HG03066 (cell line): ENCODE measurements at regions not wholly inside any gene's neighbourhood (a gene's known extent, or its start where the extent isn't known, plus 50 kb on each side); places are given as distances from the start of the nearest gene placed in this dataset.

Experiments used
- ATAC-seq: cut with Tn5 transposase; IDR thresholded peaks from one replicate; pipeline ENCODE4 v1.9.1; 2021; ENCODE audit warnings: low read depth; ENCODE audit not compliant: unreplicated experiment

- no peak for ATAC-seq
These were observed 64.2 kb downstream of the RBM43 start for GRCh38 chr2:151197184-151198108.

GRCh38 chr2:151193576-151193975, 68.1 kb downstream of the RBM43 start:
- ATAC-seq: no peak

GRCh38 chr2:151192681-151193080, 69.0 kb downstream of the RBM43 start:
- ATAC-seq: no peak

DNA sequence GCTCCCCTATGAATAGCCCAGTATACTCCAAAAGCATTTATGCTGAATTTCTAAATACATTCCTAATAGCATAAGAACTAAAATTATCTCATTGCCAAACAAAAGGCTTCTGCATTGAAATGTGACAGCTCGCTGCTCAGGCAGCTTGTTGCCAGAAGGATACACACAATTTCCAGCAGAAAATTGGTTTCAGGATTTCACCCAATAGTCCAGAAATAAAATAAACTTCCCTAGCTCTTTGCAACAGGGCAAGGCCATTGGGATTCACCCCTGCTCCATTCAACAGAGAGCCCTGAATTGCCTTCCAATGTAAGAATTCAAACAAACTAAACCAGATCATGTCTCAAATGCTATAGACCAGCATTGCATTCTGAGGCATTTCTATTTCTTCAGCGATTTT, 70.7 kb downstream of the RBM43 start:
- no peak for ATAC-seq

GRCh38 chr2:151189125-151189524, 72.5 kb downstream of the RBM43 start:
- ATAC-seq: no peak

DNA sequence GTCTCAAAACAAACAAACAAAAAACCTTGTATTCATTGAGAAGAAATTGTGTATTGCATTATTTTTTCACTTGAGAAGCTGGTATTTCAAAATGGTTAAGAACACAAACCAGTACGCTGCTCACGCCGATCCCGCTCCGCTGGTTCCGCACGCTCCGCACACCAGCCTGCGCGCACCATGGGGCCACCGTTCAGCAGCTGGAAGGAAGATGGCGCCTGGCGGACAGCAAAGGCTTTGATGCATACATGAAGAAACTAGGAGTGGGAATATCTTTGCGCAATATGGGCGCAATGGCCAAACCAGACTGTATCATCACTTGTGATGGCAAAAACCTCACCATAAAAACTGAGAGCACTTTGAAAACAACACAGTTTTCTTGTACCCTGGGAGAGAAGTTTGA, 75.7 kb downstream of the RBM43 start:
- ATAC-seq: no peak

DNA sequence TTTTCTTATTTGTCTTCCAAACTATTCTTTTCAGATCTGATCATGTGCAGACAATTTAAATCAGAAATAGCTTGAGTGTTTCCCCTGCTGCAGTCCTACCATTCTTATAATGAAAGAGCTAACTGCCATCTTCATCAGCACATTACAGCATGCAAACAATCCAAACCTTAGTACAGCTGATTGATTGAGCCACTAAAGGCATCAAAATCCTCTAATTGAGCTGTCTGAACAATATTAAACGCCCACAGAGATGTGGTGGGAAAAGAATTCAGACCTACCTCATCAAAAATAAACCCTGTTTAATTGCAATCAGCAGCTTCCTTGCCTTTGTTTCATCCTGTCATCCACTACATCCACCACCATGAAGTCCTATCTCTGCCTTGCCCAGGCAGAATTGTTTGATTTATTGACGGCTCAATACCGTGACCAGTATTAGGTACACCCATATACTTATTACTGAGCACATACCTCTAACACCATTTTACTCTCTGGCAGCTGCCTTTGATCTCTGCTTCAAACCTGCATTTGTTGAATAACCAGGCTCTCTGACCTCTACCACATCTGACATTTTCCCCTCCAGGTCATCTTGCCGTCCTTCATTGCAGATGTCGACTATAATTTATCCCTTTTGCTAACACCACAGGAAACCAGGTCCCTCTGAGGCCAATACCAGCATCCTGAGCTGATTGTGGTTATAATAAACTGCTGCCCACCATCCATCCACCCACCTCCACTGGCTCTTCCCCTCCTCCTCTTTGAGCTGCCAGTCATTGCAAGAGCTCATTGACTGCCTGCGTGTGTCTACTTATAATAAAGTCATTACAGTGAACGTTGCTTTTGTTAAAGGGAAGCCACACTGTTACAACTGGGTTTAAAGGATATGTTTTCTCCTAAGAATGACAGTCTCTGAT, 78.5 kb downstream of the RBM43 start:
- ATAC-seq: no peak

- ATAC-seq: no peak
These were observed 79.3 kb downstream of the RBM43 start for GRCh38 chr2:151182396-151182795.

- no peak for ATAC-seq
These were observed 80.1 kb downstream of the RBM43 start for GRCh38 chr2:151181524-151181923.

DNA sequence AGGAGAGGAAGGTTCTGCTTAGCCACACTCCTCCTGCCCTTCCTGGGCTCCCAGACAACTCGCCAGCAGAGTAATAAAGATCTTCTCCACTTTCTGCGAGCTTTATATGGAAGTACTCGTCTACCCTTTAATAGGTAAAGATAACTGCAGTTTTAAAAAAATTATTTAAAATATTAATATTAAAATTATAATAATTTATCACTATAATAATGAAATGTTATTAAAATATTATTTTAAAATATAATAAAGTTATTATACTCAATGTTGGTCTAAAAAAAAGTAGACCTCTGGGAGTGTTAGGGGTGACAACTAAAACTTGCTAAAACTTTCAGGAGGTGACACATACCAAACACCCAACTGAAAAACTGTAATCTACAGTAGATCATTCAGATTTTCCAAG, 81.5 kb downstream of the RBM43 start:
- no peak for ATAC-seq

DNA sequence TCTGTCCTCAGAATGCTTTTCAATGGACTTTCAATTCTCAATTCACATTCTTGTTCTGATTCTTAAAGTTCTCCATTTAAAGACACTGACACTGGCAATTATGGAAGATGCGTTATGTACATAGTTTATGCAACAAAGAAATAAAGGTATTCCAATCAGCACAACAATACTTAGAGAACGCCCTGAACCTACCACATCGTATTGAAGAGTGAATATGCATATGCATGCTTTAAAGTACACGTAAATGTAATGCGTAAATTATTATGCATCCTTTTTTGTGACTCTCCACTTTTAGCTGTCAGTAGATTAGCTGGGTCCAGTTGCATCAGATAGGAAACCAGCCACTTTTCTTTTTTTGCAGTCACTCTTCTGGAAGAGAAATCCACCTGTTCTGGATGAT, 83.5 kb downstream of the RBM43 start:
- no peak for ATAC-seq

GRCh38 chr2:151177756-151178155, 83.9 kb downstream of the RBM43 start:
- no peak for ATAC-seq

DNA sequence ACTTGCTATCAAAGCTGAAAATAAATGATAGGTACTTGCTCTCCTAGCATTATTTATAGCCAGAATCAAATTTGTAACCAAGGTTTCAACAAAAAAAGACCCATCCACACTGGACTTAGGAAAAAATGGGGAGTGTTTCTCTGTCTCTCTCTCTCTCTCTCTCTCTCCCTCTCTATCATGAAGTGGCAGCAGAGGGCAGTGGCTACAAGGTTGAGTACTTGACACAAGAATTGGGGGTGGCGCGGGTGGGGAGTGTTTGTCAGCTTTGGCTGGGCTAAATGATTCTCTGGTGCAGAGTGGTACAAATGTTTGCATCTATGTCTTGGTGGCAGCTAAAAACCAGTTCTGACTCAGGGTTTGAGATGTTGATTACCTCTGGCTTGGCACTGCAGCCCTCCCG, 85.0 kb downstream of the RBM43 start:
- ATAC-seq: no peak

DNA sequence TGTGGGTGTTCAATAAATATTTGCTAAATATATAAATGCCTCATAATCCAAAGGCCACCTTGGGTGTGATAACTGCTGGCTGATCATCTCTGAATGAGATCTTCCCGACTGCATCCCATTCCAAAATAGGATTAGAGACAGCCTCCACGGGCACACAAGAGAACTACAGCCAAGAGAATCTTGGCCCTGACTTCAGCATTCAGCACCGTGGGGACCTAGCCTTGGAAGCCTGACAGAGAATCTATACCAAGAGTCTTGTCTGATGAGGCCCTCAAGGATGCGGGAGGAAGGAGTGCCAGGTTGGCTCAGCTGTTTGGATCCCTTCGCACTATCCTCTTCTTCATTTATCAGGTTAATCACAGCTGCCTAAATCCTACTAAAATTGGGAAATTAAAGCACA, 85.8 kb downstream of the RBM43 start:
- ATAC-seq: no peak

DNA sequence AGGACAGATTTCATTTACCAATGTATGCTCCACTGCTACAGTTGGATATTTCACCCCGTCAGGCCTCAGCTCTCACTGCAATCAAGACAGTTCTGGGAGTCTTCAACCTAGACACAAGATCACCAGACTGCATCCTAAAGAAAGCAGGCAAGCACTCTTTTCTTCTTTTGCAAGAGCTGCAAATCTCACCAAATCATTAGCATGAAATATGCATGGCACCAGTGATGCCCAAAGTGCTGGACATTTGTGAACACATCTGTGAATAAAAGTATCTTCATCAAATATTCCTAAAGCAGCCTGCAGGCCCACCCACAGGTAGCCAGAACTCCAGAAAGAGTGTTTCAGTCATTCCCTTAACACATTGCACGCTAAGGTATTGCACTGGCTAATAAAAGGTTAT, 87.5 kb downstream of the RBM43 start:
- no peak for ATAC-seq

DNA sequence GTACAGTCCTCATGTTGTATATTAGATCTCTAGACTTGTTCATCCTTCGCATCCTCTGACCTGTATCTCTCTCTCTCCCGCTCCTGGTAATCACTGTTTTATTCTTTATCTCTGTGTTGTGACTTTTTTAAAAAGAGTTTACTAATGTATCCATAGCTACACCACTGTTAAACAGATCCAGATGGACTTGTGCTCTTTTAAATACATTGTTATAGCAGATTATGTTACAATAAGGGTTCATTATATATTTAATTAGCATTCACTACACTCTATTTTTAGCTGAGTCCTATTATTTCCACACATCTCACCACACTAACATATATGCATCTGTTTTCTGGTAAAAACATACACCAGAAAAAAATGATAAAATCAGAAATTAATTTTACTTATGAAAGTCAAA, 90.5 kb downstream of the RBM43 start:
- ATAC-seq: no peak

- no peak for ATAC-seq
These were observed 95.3 kb downstream of the RBM43 start for GRCh38 chr2:151166410-151166809.

DNA sequence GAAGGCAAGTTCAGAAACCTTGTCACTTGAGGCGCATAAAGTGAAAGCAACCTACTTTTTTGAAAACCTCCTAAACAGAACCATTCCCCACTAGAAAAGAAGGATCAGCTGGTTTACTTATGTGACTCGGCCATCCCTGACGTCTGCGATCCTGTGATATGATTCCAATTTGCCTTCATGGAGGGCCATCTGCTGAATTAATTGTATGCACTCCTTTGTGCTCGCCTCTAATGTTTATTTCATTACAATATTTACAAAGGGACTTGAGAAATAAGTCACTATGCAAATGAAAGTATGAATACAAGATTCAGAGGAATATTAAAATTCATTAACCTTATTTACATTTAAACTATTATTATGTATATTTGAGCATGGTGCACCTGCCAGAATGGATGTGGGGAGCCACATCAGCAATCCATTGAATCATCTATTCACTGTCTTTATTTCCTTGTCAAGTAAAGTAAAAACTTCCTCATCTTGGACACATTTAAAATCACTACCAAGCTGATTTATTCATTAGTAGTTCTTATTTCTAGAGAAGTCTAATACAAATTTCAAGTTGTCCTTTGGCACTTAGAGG, 96.5 kb downstream of the RBM43 start:
- no peak for ATAC-seq

- no peak for ATAC-seq
These were observed 99.7 kb downstream of the RBM43 start for GRCh38 chr2:151161821-151162551.

DNA sequence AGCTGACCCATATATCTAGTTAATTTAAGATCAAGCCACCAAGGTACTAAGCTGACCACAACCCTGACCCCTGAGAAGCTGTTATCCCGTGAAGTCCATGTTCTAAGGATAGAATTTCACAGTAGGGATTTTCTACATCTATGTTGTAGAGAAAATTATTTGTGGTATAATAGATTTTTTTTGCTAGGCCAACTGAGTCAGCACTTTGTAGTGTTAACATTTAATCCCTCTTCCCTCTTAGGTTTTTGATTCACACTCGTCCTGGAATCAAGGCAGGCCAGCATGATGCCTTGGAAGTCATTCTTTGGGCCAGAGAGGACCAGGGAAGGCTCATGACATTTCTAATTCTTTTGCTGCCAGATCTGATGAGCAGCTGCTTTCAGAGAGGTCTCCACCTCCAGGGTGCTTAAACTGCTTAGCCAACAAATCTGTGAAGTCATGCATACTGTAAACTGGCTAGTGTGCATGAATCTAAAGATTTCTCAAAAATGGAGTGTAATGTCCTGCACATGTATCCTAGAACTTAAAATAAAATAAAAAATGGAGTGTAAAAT, 102.5 kb downstream of the RBM43 start:
- ATAC-seq: no peak
